Eye (tissue), 1 donor: ENCODE measurements at regions not wholly inside any gene's neighbourhood (a gene's known extent, or its start where the extent isn't known, plus 50 kb on each side); places are given as distances from the start of the nearest gene placed in this dataset.

ENCODE experiments used
- DNase-seq: peaks from one replicate; pipeline ENCODE4 v3.0.0-alpha.2; 2015

GRCh38 chr15:31264559-31265089 lies 62.0 kb upstream of the KLF13 start:
- no peak for DNase-seq

GRCh38 chr15:31265090-31265870 lies 61.4 kb upstream of the KLF13 start:
- DNase-seq = no peak

DNA sequence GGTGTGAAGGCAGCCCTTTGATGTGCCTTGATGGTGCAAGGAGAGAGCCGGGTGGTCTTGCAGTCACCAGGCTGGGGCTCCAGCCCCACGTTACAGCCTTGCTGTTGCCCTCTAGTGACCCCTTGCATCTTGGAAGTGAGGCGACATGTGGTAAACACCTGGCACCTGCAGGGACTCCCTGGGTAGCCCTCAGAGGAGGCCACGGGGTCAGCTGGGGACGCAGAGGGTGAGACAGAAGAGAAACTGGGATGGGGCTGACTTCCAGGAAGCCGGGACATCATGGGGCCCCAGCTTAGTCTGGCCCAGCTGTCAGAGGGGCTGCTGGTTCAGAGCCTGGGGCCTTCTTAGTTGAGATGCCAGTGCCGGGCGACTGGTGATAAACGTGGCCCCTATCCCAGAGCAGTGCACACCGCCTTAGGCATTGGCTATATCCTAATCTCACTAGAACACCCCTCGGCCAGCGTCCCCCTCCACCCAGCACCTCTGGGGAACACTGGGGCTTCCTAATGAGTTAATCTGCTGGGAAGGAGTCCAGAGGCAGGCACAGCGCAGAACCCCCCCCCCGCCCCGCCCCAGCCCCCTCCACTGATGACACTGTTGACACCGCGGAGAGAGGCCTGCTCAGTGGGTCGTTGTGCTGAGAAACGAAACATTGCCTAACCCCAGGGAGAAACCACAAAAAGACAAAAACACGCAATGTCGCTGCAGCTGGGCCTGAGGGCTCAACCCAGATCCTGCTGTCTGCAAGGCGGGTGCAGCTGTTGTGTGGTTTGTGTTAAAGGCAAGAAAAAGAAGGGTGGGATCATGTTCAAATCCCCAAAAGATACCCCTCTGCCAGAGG lies 60.5 kb upstream of the KLF13 start:
- peak; percentile 50 for DNase-seq

- DNase-seq = no peak
Measured at GRCh38 chr15:31266712-31267111, 59.9 kb upstream of the KLF13 start.

DNA sequence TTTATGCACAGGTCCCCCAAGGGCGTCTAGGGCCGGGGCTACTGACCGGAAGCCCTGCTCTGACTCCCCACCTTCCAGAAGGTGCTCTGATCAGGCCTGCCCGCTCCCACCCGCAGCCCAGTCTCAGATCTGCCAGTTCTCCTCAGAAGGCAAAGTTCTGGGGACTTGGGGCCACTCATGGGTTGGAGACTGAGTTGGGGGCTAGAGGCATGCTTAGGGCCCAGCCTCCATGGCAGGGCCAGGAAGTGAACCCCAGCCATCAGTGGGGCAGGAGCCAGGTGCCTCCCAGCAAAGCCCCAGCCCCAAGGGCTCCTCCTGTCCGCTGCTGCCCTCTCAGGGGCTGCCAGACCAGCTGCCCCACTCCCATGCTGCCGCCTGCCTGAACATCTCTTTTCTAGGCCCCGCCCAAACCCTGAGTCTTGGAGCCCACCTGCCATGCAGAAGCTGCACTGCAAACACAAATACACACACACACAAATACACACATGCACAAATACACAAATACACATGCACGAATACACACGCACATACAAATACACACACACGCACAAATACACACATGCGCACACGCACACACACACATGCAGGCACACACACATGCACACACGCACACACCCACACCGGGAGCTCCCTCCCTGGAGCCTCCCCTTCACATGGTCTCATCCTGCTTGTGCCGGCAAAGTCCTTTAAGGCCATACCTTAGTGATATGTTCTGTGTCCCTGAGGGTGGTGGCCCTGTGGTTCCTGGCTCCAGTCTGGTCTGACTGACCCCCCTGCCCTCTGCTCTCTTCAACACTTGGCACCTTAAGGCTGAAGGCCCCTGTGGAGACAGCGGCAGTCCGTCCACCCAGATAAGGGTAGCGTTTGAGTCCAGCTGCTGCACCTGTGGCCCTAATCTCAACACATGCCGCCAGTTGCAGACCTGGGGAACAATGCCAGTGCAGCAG lies 59.2 kb upstream of the KLF13 start:
- no peak for DNase-seq

GRCh38 chr15:31268108-31268501 lies 58.5 kb upstream of the KLF13 start:
- DNase-seq = no peak

- DNase-seq = no peak
Measured at GRCh38 chr15:31268911-31269784, 57.5 kb upstream of the KLF13 start.

GRCh38 chr15:31269816-31270575 lies 56.6 kb upstream of the KLF13 start:
- no peak for DNase-seq

- peak; percentile 55 for DNase-seq
Measured at GRCh38 chr15:31270767-31271166, 55.9 kb upstream of the KLF13 start.

- DNase-seq = no peak
Measured at GRCh38 chr15:31271224-31271635, 55.4 kb upstream of the KLF13 start.

DNA sequence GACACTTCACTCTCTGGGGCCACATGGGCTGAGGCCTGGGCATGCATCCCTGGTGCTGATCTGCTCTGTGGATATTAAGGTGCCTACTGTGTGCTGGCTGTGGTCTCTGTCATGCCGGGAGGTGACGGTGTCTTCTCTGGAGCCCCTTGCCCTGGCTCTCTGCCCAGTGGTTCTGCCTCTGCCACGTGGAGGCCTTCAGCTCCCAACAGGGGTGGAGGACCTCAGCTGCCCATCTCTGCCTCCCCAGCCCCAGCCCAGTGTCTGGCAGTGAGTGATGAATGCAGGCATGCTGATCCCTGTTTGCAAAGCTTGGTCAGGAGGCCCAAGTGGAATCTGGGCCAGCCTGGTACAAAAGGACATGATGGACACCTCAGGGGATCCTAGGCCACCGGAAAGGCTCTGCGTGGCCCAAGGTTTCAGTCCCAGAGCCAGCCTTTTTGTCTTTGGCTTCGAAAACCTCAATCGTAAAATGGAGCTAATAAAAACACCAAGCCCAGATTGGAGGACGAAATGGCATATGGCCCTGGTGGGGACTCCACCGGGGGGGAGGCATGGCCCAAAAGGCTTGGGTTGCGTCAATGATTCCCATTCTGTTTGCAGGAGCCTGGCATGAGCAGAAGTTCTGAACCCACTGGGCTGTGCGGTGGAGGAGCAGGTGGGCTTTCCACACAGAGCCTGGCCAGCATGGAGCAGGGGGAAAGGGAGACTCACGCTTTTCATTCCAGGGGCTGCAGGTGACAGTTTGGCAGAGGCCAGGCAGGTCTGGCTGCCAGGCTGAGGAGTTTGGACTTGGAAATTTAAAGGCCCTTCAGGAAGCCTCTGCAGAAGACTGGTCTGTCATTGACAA lies 54.7 kb upstream of the KLF13 start:
- no peak for DNase-seq

- no peak for DNase-seq
Measured at GRCh38 chr15:31272558-31273257, 53.9 kb upstream of the KLF13 start.

DNA sequence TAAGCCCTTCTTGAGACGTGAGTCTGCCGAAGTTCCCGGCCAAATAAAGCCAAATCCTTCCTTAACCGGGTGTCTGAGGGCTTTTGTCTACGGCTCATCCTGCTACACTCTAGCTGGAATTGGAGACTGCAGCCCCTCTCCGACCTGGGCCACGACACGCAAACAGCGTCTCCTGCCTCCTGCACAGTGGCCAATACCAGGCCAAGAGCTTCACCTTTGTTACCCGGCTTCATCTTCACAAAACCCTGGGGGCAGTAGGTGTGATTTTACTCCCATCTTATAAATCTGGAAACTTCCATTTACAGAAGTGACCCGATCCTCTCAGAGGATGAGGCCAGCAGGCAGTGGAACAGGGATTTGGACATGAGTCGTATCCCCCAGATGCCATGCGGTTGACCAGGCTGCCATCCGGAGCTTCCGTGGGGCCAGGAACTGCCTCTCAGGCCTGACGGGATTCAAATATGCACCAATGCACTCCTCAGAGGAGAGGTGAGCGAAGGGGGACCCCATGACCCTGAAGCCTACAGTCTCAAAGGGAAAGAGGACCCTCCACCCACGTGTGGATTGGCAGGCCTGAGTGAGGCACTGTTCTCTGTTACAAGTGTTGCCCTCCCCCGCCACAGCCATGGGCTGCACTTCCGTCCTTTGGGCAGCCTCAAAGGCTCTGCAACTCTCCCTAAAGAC lies 53.2 kb upstream of the KLF13 start:
- no peak for DNase-seq

DNA sequence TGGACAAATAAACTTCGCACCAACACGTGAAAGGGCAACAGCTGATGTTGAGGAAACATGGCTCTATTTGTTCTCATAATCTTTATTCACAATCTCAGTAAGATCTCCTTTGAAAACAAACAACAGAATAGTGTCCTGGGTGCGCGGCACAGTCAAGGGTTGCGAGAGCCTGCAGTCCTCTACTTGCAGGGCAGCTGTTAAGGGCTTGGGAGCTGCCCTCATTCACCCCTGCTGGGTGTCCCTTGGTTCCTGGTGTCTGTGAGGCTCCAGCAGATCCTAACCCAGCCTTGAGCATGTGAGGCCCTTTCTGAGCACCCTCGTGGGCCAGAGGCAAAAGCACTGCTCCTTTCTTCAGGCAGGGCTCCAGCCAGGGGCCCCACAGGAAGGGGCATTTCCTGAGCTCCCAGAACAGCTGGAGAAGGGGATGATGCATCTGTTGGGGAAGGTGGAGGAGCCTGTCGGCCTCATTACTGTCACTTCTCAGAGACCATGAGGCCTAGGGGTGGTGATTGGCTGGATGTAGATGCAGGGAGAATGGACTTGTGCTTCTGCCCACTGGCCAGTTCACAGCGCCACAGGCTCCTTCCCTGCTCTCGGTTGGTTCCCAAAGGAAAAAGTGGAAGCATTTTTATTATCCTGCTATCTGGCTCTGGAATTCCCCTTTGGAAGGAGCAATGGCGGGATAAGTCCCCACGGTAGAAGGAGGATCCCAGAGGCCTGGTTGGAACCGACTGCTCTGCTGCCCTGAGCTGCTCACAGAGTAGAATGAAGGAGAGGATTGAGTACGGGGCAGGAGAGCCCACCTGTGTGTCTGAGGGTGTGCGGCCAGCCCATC lies 51.9 kb upstream of the KLF13 start:
- no peak for DNase-seq

DNA sequence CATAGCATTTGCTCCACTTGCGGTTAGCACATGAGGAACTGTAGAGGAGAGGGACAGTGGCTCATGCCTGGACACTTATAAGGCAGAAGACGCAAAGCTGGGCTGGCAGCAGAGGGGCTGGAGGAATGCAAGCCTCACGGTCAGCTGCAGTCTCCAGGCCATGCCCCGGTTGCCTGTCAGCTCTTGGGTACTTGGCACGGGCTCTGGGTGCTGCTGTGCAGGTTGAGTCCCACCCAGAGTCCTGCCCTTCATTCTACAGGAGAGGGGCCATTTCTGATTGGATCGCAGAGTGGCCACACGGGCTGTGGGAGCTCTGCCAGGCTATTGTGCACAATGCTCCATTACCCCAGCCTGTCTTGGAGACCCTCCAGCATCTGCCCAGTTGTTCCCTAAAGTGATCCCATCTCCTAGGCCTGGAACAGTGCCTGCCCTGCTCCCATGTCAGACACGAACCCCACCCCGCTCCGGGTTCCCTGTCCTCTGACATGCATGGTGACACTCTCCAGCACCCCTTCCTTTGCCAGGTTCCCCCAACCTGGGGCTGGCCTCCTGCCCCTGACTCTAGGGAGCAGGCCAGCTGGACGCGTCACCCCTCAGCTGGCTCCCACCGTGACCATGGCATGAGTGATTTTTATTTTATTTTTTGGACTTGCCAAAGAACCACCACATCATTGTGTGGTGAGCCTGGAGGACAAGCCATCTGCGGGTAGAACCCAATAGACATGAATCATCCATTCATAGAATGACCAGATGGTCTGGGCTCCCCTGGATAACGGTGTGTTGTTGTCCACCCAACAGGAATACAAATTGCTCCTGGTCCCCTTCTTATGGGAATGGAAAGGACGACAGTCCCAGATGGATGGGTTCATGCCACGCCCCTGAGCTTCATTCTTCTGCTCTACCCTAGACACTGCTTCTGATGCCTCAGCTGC lies 51.0 kb upstream of the KLF13 start:
- no peak for DNase-seq

DNA sequence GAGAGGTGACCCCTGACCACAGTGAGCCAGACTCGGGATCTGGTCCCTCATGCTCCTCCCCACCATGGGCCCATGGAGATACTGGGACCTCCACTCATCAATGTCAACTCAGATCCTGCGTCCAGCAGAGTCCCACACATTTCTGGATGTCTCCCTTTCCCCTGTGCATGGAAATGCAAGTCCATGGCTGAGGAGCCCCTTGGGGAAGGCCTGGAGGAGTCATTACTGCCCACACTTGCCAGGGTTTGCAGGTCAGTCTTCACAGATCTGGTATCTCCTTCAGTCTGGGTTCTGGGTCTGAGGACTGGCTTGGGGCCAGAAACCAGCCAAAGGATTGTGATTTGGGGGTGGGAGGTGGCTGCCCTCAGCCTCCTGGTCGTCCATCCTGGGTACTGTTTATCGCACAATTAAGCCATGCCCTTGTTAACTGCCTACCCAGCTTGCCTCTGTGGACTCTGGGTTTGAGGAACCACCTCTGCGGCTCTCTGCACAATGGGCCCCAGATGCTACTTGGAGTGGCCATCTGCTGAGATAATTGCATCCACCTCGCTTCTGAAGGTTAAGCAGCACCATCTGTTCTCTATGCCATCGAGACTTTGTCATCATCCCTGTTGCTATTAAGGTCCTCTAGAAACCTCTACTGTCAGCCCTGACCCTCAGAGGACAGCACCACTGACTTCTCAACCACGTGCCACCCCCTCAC lies 49.9 kb upstream of the KLF13 start:
- peak; percentile 76 for DNase-seq
